ENCODE measurements at regions not wholly inside any gene's neighbourhood (a gene's known extent, or its start where the extent isn't known, plus 50 kb on each side); places are given as distances from the start of the nearest gene placed in this dataset.

GRCh38 chr3:89571707-89572106 lies 464.3 kb downstream of the EPHA3 start:
- TF ChIP-seq CTCF (IDR thresholded peaks at IDR 0.05) (no peak), POLR2A (IDR thresholded peaks at IDR 0.05) (no peak)
